Occipital lobe (tissue), 1 donor: ENCODE measurements at regions not wholly inside any gene's neighbourhood (a gene's known extent, or its start where the extent isn't known, plus 50 kb on each side); places are given as distances from the start of the nearest gene placed in this dataset.

Source experiments
- DNase-seq: peaks from one replicate; lab custom pipeline; 2025; lab: John Stamatoyannopoulos, UW

DNA sequence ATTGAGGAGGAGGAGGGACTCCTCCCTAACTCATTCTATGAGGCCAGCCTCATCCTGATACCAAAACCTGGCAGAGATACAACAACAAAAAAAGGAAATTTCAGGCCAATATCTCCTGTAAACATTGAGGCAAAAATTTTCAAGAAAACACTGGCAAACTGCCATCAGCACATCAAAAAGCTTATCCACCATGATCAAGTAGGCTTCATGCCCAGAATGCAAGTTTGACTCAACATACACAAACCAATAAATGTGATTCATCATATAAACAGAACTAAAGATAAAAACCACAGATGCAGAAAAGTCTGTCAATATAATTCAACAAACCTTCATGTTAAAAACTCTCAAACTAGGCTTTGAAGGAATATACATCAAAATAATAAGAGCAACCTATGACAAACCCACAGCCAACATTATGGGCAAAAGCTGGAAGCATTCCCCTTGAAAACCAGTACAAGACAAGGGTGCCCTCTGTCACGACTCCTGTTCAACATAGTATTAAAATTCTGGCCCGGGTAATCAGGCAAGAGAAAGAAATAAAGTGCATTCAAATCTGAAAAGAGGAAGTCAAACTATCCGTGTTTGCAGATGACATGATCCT lies 1014.3 kb downstream of the CBLN2 start:
- DNase-seq: no peak

DNA sequence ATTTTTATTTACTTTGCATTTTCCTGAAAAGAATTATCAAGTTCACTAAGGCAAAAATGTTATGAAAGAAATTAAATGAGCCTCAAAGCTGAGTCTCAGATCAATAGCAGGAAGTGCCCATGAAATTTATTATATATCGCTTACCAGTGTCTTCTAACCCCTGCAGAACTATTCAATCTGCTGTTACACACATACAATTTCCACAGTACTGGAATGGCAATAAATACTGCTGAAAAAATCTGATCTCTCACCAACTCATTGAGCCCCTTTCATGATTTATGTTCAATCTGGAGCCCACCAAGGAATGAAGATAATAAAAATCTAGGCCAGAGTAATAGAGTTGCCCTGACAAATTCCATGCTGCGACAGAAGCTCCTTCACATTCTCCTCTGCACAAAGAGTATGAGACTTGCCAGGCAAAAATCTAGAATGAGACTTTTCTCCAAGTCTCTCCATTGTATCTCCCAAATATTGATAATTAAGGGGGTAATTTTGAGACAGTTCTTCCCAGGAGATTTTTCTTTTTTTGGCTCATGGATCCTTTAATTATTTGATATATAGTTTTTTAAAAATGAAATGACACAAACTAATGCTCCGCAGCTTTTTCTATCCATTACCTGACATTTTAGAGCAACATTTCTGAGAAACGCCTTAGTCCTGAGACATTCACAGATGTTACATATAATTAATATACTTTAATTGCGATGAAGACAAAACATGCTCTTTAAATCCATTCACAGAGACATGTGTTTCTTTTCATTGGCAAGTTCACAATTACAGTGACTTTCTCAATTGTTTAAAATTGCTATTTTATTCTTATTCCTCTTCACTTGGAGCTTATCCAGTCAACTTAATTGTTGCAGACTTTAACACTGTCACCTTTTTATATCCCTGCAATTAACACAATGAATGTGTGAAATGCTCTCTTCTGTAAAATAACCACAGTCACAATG lies 1020.4 kb downstream of the CBLN2 start:
- no peak for DNase-seq

DNA sequence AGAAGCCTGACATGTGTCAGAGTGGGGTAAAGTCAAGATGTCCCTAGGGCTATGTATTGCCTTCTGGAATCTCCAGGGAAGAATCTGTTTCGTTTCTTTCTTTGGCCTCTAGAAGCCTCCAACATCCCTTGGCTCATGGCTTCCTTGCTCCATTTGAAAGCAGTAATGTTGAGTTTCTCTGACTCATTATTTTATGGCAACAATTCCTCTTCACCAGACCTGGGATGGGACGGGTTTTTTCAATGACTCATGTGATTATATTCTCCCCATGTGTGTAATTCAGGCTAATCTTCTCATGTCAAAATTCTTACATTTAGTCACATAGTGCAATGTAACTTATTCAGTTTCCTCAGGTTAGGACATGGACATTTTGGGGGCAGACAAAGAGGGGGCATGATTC lies 1038.6 kb downstream of the CBLN2 start:
- no peak for DNase-seq

DNA sequence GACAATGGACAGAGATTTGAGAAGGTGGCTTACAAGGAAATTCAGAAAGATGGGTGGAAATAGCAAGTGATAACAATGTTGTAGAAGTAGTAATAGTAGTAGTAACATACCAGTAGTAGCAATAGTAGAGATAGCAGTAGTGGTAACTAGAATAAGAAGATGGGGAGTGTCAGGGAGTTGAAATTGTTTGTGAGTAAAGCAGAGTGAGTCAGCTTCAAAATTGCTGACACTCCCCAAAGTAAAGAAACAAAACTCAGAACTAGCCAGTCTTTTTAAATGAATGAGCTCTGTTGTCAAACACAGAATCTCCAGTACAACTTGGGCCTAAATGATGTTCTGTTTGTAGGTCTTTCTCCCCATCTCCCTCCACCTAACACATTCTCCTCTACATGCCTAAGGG lies 1040.9 kb downstream of the CBLN2 start:
- no peak for DNase-seq

DNA sequence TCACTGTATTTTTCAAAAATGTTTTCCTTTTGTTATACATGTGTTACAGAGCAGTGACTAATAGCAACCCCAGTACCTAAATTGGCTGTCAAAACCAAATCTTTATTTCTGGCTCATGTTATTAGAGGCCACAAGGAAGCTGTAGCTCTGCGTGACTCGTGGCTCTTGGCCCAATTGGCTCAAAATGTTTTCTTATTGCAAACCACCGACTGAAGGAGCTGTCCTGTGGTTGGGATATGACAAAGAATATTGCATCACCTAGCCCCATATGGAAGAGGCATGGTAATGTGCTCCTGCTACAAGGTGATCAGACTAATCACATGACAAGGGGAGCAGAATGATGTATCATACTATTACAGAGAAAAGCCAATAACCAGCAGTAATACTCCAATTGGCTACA lies 1058.5 kb downstream of the CBLN2 start:
- DNase-seq: no peak

DNA sequence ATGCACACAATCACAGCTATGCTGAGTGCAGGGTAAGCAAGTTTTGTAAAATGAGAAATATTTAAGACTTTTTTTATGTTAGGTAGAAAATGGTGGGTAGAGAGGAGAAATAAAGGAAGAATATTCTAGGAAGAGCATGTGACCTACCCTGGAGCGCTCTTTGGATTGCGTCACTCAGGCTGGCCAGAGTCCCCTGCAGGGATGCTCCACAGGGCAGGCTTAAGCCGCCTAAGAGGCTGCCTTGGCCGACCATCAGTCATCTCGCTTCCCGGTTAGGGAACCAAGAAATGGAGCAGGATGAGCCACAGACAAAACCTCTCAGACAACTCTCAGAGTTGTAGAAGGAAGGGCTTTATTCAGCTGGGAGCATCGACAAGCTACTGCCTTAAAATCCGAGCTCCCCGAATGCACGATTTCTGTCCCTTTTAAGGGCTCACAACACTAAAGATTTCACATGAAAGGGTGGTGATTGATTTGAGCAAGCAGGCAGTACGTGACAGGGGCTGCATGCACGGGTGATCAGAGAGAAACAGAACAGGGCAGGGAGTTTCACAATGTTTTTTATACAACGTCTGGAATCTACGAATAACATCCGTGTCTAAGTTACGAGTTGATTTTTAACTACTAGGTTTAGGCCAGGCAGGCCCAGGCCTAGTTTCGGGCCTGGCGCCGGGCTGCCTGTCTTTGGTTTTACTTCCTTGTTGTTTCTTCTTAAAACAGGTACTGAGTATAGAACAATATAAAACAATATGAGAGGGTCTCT lies 1072.0 kb downstream of the CBLN2 start:
- DNase-seq: no peak

DNA sequence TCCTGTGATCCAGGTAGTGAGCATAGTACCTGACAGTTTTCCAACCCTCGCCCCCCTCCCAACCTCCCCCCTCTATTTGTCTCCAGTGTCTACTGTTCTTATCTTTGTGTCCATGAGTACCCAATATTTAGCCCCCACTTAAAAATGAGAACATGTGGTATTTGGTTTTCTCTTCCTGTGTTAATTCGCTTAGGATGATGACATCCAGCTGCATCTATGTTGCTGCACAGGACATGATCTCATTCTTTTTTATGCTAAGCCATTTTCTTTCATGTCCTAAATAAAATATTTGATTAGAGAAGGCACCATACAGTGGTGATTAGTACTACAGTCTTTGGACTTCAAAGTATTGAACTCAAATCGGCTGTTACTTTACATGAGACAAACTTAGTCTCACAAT lies 1087.9 kb downstream of the CBLN2 start:
- DNase-seq: no peak

DNA sequence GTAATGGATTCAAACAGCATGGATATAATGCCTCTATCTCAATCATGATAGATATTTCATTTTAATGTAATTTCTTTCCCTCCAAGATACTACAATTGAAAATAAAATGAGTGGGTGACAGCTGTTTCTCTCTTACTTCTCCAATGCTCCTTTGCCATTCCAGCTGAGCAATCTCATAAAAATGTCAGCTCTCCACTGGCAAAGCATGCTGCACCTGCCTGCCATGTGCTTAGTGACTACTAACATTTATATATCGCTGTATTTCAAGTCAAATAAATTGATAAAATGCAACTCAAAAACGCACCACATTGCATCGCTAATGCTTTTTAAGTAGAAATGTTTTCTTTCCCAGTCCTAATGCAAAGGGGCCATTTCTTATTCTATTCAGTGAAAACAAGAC lies 1093.9 kb downstream of the CBLN2 start:
- no peak for DNase-seq

DNA sequence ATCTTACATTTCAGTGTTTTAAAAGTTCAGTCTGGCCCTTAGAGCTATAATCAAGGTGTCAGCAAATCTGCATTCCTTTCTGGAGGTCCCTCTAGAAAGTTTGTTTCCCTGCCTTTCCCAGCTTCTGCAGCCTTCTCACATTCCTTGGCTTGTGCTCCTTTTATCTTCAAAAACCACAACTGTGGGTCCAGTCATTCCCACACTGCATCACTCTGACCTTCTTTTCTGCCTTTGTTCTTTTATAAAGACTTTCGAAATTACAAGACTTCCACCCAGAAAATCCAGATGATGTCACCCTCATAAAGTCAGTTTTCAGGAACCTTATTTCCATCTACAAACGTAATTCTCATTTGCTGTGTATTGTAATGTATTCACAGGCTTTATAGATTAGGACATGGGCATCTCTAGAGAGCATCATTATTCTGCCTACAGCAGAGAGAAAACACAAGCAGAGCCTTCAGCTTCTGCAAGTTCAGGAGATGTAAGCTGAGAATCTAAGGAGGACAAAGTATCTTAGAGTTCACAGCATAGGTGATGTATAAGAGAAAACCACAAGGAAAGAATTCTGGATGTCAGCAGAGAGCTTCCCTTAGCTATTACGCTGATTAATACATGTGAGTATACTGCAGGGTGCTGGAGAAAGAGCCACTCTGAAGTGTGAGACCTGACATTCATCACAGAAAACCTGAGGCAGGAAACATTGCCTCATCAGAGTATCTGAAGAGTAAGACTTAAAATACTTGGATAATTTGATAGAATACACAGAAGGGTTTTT lies 1100.2 kb downstream of the CBLN2 start:
- no peak for DNase-seq

DNA sequence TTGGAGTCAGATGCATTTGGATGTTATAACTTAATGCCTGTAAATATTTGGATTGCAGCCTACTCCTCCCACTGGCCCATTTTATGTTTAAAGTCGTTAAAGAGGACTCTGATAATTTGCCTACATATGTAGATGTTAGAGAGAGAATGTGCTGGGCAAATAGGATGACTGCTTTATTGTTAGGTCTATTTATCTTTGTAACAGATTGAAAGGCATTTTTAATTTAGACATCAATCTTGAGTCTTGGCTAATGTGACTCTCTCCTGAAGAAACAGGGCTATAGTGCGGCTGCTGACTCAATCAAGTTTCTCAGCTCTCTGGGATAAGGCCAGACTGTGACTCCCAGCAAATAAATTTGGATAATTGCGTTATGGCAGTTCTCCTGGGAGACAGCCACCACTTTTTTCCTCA lies 1101.4 kb downstream of the CBLN2 start:
- DNase-seq: no peak

DNA sequence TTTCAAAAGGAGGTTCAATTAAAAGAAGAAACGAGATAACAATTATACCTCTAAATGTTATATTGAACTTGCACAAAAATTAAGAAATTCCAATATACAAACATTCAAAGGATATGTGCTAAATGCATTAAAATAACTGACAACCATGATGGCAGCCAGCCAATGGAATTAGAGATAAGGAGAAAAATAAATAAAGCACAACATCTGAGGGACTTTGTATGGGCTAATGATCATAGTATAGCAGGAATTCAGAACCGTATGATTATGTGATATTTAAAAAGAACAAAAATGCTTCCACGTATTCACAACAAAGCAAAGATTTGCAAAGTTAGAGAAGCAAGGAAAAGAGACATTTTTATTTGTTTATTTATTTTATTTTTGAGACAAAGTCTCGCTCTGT lies 1103.0 kb downstream of the CBLN2 start:
- no peak for DNase-seq

DNA sequence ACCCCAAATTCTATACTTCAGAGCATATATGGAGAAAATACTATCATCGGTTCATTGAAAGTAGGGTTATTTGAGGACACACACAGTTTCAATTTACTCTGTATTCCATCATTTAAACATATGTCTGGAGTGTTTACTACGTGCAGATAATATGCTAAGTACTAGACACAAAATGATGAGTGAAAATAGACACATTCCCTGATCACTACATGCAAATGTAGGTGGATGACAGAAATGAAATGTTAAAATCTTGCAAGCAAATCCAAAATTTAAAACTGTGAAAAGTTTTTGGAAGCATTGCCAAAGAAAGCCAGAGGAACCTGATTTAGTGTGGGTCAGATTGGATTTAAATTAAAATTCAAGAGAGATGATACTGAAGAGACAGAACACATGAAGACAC lies 1106.6 kb downstream of the CBLN2 start:
- DNase-seq: no peak

DNA sequence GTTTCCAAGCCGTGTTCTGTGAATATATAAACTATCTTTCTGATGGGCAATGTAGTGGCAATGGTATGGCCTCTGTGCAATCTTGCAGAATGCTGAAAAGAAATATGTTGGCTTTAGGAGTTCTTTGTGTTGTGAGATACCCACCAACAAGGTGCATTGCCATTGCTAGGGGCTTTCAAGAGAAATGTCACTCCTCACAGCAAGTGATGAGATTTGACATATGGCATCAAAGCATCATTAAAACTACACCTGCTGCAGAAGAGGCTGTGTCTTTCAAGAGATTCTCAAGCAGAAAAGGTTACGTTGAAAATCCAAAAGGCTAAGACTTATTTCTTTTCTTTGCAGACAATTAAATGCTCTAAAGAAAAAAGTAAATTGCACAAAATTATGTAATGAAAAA lies 1110.8 kb downstream of the CBLN2 start:
- DNase-seq: no peak

DNA sequence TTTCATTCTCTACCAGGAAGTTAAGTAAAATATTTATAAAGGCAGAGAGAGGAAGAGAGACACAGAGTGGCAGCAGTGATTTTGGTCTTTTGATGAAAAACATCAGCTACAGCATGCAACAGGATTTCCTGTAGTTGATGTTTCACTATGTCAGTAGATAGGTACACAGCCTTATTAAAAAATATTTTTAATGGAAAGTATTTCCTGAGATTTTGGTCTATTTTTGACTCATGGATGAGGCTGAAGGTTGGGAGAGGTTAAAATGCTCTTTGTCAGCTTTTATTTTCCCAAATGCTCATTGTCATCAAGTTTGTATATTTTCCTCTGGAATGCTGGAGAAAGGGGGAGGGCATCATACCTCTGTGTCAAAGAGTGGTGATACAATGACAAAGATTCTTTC lies 1112.5 kb downstream of the CBLN2 start:
- no peak for DNase-seq

DNA sequence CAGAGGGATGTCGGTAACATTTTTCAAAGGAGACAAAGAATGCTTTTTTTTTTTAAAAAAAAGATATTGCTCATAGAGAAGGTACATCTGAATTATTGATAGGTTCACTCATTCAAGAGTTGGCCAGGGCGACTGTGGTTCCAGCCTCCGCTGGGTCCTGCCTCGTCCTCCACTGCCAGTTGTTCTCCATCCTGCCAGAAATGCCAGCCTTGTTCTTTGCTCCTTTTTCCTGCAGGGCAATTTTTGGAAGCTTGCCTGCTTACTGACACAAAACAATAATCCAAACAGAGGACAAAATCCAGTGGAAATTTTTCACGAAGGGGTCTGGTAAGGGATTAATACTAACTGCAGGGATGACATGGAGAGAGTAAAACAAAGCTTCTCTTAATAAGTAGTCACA lies 1113.0 kb downstream of the CBLN2 start:
- DNase-seq: no peak

DNA sequence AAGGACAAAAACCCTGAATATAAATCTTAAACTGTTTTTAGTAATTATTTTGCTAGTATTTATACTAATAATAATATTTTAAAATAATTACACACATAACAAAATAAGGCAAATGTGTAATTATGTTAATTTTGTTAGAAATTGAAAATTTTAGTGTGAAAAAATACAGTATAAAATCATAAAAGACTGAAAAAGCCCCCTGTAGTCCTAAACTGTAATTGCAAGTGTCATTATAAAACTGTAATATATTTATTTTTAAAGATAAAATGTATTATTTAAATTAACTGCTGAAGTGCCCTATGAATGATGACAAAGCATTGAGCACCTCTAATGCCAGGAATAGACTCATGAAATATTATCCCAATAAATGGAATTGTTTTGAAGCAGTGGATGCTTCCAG lies 1117.7 kb downstream of the CBLN2 start:
- no peak for DNase-seq

DNA sequence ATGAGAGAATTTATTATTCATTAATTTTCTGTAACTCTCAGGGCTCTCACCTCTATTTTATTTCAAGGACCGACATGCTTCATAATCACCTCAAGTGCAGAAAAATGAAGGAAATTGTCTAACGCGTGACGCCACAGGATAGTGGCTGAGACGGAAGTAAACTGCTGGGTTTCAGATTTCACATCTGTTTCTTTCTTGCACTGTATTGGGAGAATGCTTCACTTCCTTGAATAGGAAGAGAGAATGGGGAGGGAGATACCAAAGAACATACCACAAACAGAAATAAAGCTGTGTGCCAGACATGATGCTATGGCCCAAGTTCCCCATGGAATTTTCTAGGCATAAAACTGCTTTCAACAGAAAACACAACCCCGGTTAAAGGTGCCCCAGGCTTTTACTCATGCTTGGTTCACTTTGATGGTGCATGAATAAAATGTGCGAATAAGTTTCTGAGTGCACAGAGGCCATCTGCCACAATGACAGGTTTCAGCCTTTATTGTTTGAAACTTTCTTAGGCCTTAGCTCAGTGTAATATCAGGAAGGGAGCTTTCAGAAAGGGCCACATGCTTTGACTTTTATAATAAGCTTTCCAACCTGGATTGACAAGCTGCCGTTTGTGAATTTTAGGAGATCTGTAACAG lies 1116.4 kb downstream of the SOCS6 start:
- DNase-seq: no peak

DNA sequence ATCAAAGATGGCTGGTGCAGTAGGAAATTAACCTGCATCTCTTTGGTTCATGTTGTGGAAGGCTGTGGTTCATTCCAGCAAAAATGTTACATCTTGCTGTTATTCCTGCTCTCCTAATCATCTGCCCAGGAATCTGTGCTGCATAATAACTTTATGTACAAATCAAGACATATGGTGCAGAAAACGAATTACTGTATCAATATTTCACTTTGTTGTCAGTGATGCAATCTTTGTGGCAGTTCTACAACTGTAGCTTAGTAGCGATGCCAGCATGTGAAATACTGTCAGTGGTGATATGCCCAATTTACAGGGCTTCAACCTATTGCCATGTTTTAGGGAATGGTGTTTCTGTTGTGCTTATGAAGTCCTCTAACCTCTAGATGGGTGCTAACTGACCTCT lies 1114.7 kb downstream of the SOCS6 start:
- DNase-seq: no peak

DNA sequence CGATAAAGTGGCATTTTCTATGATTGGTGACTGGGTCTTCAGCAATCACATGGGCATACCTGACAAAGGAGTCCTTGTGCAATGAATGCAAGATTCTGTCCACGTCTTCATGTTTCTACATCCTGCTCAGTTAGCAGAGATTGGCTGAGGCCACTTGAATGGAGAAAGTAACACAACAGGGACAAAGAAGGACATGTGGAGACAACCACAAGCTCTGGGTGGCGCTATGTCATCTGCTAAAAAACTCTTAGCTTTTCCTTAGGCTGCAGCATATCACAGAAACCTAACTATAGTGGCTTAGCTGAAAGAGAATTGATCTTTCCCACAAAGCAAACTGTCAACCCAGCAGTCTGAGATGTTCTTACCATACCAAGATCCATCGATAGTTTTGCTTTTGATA lies 1109.7 kb downstream of the SOCS6 start:
- no peak for DNase-seq

DNA sequence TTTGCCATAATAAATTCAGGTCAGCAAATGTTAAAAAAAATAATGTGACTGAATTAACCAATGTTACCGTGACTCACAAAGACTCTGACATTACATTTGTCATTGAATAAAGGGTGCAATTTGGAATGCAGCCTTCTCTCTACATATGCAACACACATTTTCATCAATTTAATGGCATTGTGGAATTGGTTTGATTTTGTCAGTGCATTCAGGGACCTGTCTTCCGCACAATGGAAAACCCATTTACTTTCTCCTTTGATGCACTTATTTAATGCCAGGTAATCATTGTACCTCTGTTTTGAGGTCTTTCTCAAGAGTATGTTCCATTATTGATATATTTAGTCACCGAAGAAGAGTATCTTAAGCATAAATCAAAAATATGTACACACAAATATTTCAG lies 1099.3 kb downstream of the SOCS6 start:
- DNase-seq: no peak
